Activated CD4-positive, alpha-beta T cell treated with anti-CD3 and anti-CD28 coated beads for 36 hours (primary cell): ENCODE measurements at regions not wholly inside any gene's neighbourhood (a gene's known extent, or its start where the extent isn't known, plus 50 kb on each side); places are given as distances from the start of the nearest gene placed in this dataset.

ENCODE experiments used
- ATAC-seq: fragments of 200-7000 bp; cut with Tn5 transposase; one replicate; pipeline ENCODE4 v1.10.0; 2021; ENCODE audit warnings: mild to moderate bottlenecking, moderate library complexity
- CTCF ChIA-PET: fragments of 350-600 bp; sonication (Branson Sonifier 250); formaldehyde crosslinking; loops from one replicate; lab custom pipeline; 2021; ENCODE audit warnings: antibody characterized with exemption; lab: Charles Lee
- POLR2A ChIA-PET: fragments of 350-600 bp; sonication (Branson Sonifier 250); formaldehyde crosslinking; loops from one replicate; lab custom pipeline; 2021; ENCODE audit warnings: antibody characterized with exemption, inconsistent platforms; lab: Charles Lee
- DNase-seq: peaks from one replicate; pipeline ENCODE4 v3.0.0-alpha.2; 2020
- H3K27ac Mint-ChIP-seq: one replicate; pipeline ENCODE4 v1.8.0; 2021; ENCODE audit warnings: mixed read lengths
- H3K27me3 Mint-ChIP-seq: one replicate; pipeline ENCODE4 v1.8.0; 2021; ENCODE audit warnings: mixed read lengths
- H3K36me3 Mint-ChIP-seq: one replicate; pipeline ENCODE4 v1.8.0; 2021; ENCODE audit warnings: low read depth, mixed read lengths
- H3K4me1 Mint-ChIP-seq: one replicate; pipeline ENCODE4 v1.8.0; 2021; ENCODE audit warnings: mixed read lengths
- H3K4me3 Mint-ChIP-seq: one replicate; pipeline ENCODE4 v1.8.0; 2021; ENCODE audit warnings: mild to moderate bottlenecking, moderate library complexity, mixed read lengths
- H3K9me3 Mint-ChIP-seq: one replicate; pipeline ENCODE4 v1.8.0; 2021; ENCODE audit warnings: low read depth, mixed read lengths
- intact Hi-C, 2 experiments: fragments of 100-400 bp; cut with DNase I in 1 of 2; cut with micrococcal nuclease in 1 of 2; formaldehyde crosslinking; loops; one replicate each; pipeline versions ENCODE4 v1.14.2 to v1.15.1; 2022 to 2024; cut with DNase I, micrococcal nuclease

DNA sequence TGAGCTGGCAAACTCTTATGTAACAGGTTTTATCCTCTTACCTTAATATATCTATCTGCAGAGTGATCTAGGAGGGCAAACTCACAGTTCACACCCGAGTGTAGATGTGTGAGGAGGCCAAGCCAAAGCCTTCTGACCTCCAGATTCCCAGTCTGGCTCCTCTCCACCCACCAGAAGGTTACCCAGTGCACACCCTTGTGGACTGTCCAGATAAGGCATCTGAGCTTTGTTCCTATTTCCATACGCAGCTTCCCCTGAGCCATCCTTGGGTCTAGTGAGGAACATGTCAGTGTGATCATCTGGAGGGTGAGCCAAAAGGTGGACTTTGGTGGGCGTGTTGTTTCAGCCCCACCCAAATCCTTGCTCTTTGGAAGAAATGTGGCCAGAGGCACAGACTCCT is 203.0 kb upstream of the MEOX2 start:
- POLR2A ChIA-PET = no interaction called here
- DNase-seq (no peak), ATAC-seq (no peak)
- no peak overlapping the region for H3K27ac Mint-ChIP-seq
- no peaks in the 10 kb centered on the region for H3K36me3 Mint-ChIP-seq
- intact Hi-C loops = no loop called here
- no peak overlapping the region for H3K4me3 Mint-ChIP-seq
- CTCF ChIA-PET = no interaction called here
- no peaks in the 10 kb centered on the region for H3K4me1 Mint-ChIP-seq
- H3K9me3 Mint-ChIP-seq = peaks cover 2% of the 10 kb centered on the region
- no peaks in the 10 kb centered on the region for H3K27me3 Mint-ChIP-seq

- no peaks in the 10 kb centered on the region for H3K36me3 Mint-ChIP-seq
- ATAC-seq (no peak), DNase-seq (no peak)
- no peaks in the 10 kb centered on the region for H3K4me1 Mint-ChIP-seq
- ChIA-PET POLR2A (no interaction called here), CTCF (no interaction called here)
- no peak overlapping the region for H3K4me3 Mint-ChIP-seq
- intact Hi-C loops = no loop called here
- H3K27ac Mint-ChIP-seq = no peak overlapping the region
- no peaks in the 10 kb centered on the region for H3K9me3 Mint-ChIP-seq
- no peaks in the 10 kb centered on the region for H3K27me3 Mint-ChIP-seq
Observed at GRCh38 chr7:15888090-15888489, 201.6 kb upstream of the MEOX2 start.

DNA sequence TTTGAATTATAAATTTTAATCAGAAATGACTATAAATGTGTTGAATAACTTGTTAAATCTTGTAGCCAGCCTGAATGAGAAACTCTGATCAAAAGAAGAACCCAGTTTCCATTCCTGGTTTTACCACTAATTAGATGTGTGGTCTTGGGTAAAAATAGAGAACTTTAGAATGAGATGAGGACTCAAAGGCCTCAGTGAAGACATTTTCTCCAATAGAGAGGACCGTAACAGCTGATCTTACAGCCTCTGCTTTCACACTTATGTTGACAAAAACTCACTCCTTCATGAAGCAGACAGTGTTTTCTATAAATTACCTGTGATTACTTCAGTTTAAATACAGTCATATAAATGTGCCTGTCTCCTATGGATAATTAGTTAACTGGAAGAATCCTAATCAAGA is 200.1 kb upstream of the MEOX2 start:
- ATAC-seq (no peak), DNase-seq (no peak)
- intact Hi-C loops = no loop called here
- Mint-ChIP-seq H3K27me3 (no peaks in the 10 kb centered on the region), H3K36me3 (no peaks in the 10 kb centered on the region), H3K4me3 (no peak overlapping the region), H3K9me3 (peaks cover 3% of the 10 kb centered on the region), H3K4me1 (no peaks in the 10 kb centered on the region), H3K27ac (no peak overlapping the region)
- CTCF ChIA-PET = no interaction called here
- POLR2A ChIA-PET = no interaction called here

- Mint-ChIP-seq H3K4me1 (no peaks in the 10 kb centered on the region), H3K9me3 (peaks cover 4% of the 10 kb centered on the region), H3K27me3 (no peaks in the 10 kb centered on the region), H3K4me3 (no peak overlapping the region), H3K27ac (no peak overlapping the region), H3K36me3 (no peaks in the 10 kb centered on the region)
- POLR2A ChIA-PET = no interaction called here
- DNase-seq (no peak), ATAC-seq (no peak)
- CTCF ChIA-PET = no interaction called here
- intact Hi-C loops = no loop called here
Observed at GRCh38 chr7:15885678-15886077, 199.2 kb upstream of the MEOX2 start.

DNA sequence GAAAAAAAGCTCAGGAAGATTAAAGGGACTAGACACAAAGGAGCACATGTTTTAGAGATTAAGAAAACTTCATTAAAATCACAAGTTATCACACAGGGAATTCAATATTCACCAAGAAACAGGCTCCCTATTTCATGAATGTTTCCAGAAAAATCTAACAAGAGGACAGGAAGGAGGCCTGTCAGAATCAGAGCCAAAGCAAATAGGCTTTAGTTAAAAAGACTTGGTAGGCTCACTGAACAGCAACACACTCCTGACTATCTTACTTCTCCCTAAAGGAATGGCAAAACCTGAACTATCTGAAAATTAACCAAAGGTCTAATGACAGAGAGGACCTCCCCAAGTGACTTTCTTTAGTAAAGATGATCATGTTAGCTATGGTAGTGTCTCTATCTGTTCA is 188.3 kb upstream of the MEOX2 start:
- DNase-seq (no peak), ATAC-seq (no peak)
- H3K4me1 Mint-ChIP-seq = no peaks in the 10 kb centered on the region
- POLR2A ChIA-PET = no interaction called here
- no peak overlapping the region for H3K27ac Mint-ChIP-seq
- intact Hi-C loops = no loop called here
- no peak overlapping the region for H3K4me3 Mint-ChIP-seq
- no peaks in the 10 kb centered on the region for H3K27me3 Mint-ChIP-seq
- H3K9me3 Mint-ChIP-seq = peaks cover 3% of the 10 kb centered on the region
- H3K36me3 Mint-ChIP-seq = no peaks in the 10 kb centered on the region
- CTCF ChIA-PET = no interaction called here

DNA sequence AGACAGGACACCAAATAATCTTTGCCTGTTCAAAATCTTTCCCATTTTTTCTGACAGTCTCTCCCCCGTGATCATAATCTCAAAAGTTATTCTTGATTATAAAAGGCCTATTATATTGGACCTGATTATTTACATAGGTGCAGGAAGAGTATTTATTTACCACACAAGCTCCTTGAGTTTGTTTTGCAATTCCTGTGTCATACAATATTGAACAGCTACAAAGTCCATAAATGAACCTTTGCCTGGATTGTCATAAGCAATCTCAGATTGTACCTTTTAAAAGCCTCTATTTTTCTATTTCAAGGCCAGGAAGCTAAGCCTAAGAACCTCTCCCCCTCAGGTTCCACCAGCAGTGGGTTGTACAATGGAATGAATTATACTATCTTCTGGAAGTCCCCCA is 183.9 kb upstream of the MEOX2 start:
- Mint-ChIP-seq H3K4me1 (no peaks in the 10 kb centered on the region), H3K36me3 (no peaks in the 10 kb centered on the region), H3K27ac (no peak overlapping the region), H3K4me3 (no peak overlapping the region), H3K9me3 (peaks cover 3% of the 10 kb centered on the region), H3K27me3 (no peaks in the 10 kb centered on the region)
- DNase-seq = no peak
- intact Hi-C loops = no loop called here
- no peak for ATAC-seq
- ChIA-PET CTCF (no interaction called here), POLR2A (no interaction called here)

DNA sequence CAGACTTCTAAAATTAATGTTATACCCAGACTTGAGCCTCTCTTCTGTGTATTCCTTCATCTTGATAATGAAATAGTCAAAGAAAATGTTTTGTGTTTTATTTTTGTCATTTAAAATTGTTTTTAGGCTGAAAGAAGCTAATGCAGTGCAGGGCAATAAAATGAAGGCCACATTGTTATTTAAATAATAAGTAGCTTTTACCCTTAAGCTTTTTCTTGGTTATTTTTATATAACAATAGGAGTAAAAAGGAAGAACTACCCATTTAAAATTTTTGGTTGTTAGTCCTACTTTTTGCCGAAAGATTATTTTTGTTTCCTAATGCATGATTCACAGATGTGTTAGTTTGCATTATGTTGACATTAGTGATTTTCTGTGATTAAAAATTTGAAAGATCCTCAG is 181.0 kb upstream of the MEOX2 start:
- no peak for DNase-seq
- CTCF ChIA-PET = no interaction called here
- Mint-ChIP-seq H3K36me3 (no peaks in the 10 kb centered on the region), H3K27ac (no peak overlapping the region), H3K27me3 (no peaks in the 10 kb centered on the region), H3K4me3 (no peak overlapping the region), H3K4me1 (no peaks in the 10 kb centered on the region), H3K9me3 (peaks cover 3% of the 10 kb centered on the region)
- intact Hi-C loops = no loop called here
- ATAC-seq = no peak
- POLR2A ChIA-PET = no interaction called here

- peaks cover 3% of the 10 kb centered on the region for H3K9me3 Mint-ChIP-seq
- intact Hi-C loops = no loop called here
- no peaks in the 10 kb centered on the region for H3K4me1 Mint-ChIP-seq
- no peak for DNase-seq
- POLR2A ChIA-PET = interaction anchor here (0.6 kb wide), 1 partner anchor 165 kb away, joined by 3 read pairs; no protein-coding TSS in a partner anchor
- CTCF ChIA-PET = no interaction called here
- no peak overlapping the region for H3K4me3 Mint-ChIP-seq
- H3K36me3 Mint-ChIP-seq = no peaks in the 10 kb centered on the region
- no peak overlapping the region for H3K27ac Mint-ChIP-seq
- ATAC-seq = no peak
- no peaks in the 10 kb centered on the region for H3K27me3 Mint-ChIP-seq
Observed at GRCh38 chr7:15866753-15867152, 180.3 kb upstream of the MEOX2 start.

DNA sequence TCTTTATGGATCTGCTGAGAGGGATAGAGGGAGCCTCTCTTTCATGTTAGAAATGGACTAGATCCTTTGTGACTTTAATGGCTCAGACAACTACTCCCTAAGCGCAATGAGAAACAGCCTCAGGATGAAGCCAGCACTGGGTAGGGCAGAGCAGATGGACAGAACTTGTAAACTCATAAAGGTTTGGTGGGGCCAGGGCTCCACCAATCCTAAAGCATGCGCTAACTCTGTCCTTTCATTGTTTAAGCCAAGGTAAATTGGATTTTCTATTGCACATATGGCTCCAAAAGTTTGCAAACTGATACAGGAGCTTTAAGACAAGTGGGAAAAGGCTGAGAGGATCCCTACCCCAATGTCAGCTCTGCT is 178.1 kb upstream of the MEOX2 start:
- Mint-ChIP-seq H3K4me1 (no peaks in the 10 kb centered on the region), H3K4me3 (no peak overlapping the region), H3K36me3 (no peaks in the 10 kb centered on the region), H3K27me3 (no peaks in the 10 kb centered on the region), H3K27ac (no peak overlapping the region), H3K9me3 (peaks cover 4% of the 10 kb centered on the region)
- intact Hi-C loops = no loop called here
- DNase-seq = no peak
- POLR2A ChIA-PET = no interaction called here
- ATAC-seq = no peak
- CTCF ChIA-PET = no interaction called here

DNA sequence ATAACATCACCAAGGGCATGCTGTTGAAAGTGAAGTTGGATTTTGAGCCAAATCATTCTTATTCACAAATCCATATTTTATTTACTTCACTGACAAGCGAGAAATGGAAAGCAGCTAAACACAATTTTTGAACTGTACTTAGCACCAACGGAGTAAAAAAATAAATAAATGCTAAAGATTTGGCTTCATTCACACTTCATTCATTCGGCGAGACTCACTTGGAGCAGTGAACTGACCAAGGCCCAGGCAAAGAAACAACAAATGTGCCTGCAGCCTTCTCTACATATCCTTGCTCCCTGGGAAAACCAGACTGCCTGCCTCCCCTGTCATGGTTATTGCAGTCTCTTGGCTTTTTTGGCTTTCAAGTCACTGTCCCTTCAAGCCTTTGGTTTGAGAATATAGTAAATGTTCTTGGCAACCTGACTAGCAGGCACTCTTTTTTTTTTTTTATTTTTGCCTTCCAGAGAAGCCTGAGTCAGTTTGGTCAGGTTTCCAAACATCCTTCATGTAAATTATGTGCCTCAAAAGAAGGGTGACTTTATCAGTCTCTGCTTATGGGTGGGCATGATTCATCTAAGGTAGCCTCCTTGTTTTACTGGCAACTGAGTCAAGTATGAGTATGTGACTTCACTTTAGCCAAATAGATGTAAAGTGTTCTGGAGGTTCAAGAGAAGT is 177.6 kb upstream of the MEOX2 start:
- CTCF ChIA-PET = no interaction called here
- Mint-ChIP-seq H3K27me3 (no peaks in the 10 kb centered on the region), H3K4me3 (no peak overlapping the region), H3K36me3 (no peaks in the 10 kb centered on the region), H3K9me3 (peaks cover 7% of the 10 kb centered on the region), H3K4me1 (no peaks in the 10 kb centered on the region), H3K27ac (no peak overlapping the region)
- POLR2A ChIA-PET = no interaction called here
- no peak for DNase-seq
- ATAC-seq = no peak
- intact Hi-C loops = no loop called here

- Mint-ChIP-seq H3K4me1 (no peaks in the 10 kb centered on the region), H3K36me3 (no peaks in the 10 kb centered on the region), H3K27ac (no peak overlapping the region), H3K4me3 (no peak overlapping the region), H3K9me3 (peaks cover 6% of the 10 kb centered on the region), H3K27me3 (no peaks in the 10 kb centered on the region)
- intact Hi-C loops = no loop called here
- POLR2A ChIA-PET = no interaction called here
- ATAC-seq (no peak), DNase-seq (no peak)
- CTCF ChIA-PET = no interaction called here
Observed at GRCh38 chr7:15862781-15863165, 176.3 kb upstream of the MEOX2 start.

- H3K27me3 Mint-ChIP-seq = no peaks in the 10 kb centered on the region
- no peak overlapping the region for H3K27ac Mint-ChIP-seq
- DNase-seq (no peak), ATAC-seq (no peak)
- POLR2A ChIA-PET = no interaction called here
- CTCF ChIA-PET = no interaction called here
- no peaks in the 10 kb centered on the region for H3K36me3 Mint-ChIP-seq
- peaks cover 6% of the 10 kb centered on the region for H3K9me3 Mint-ChIP-seq
- no peak overlapping the region for H3K4me3 Mint-ChIP-seq
- intact Hi-C loops = no loop called here
- no peaks in the 10 kb centered on the region for H3K4me1 Mint-ChIP-seq
Observed at GRCh38 chr7:15862016-15862780, 175.7 kb upstream of the MEOX2 start.
